Kidney (tissue), 13 donors: ENCODE measurements at regions not wholly inside any gene's neighbourhood (a gene's known extent, or its start where the extent isn't known, plus 50 kb on each side); places are given as distances from the start of the nearest gene placed in this dataset.

Experiments
- DNase-seq, 5 donors: peaks; one replicate each; pipeline ENCODE4 v3.0.0-alpha.2; 2013 to 2020
- FAIRE-seq: peaks from 2 replicates; lab custom pipeline; 2012; peaks lifted over from hg19 to GRCh38; lab: Jason Lieb, UNC
- H3K27ac ChIP-seq, 2 donors: one replicate each; pipeline ENCODE4 v1.7.0; 2013; ENCODE audit warnings: low read depth in 2 of 2, low read length in 2 of 2, inconsistent platforms in 1 of 2
- H3K27me3 ChIP-seq: one replicate; pipeline ENCODE4 v1.7.1; 2013; ENCODE audit warnings: low read length, inconsistent platforms; ENCODE audit not compliant: control insufficient read depth, insufficient read depth
- H3K36me3 ChIP-seq, 3 donors: one replicate each; pipeline versions ENCODE4 v1.7.0 to v1.7.1; 2013; ENCODE audit warnings: low read length in 3 of 3, control low read depth in 1 of 3, inconsistent platforms in 1 of 3; ENCODE audit not compliant: insufficient read depth in 3 of 3, control insufficient read depth in 2 of 3
- H3K4me1 ChIP-seq, 3 donors: one replicate each; pipeline versions ENCODE4 v1.7.0 to v1.7.1; 2013; ENCODE audit warnings: low read length in 3 of 3, inconsistent platforms in 1 of 3, low read depth in 1 of 3; ENCODE audit not compliant: control insufficient read depth in 2 of 3, insufficient read depth in 2 of 3
- H3K4me3 ChIP-seq, 3 donors: one replicate each; pipeline versions ENCODE4 v1.7.0 to v1.8.1; 2013; ENCODE audit warnings: low read length in 3 of 3, control low read depth in 1 of 3, inconsistent platforms in 1 of 3
- H3K9ac ChIP-seq, 3 donors: one replicate each; pipeline versions ENCODE4 v1.7.0 to v1.7.1; 2013; ENCODE audit warnings: low read length in 3 of 3, control low read depth in 1 of 3, inconsistent platforms in 1 of 3
- H3K9me3 ChIP-seq, 3 donors: one replicate each; pipeline versions ENCODE4 v1.7.0 to v1.7.1; 2013; ENCODE audit warnings: low read length in 3 of 3, control low read depth in 1 of 3, inconsistent platforms in 1 of 3; ENCODE audit not compliant: control insufficient read depth in 2 of 3, insufficient read depth in 1 of 3
- intact Hi-C: fragments of 100-400 bp; cut with DNase I; formaldehyde crosslinking; loops from one replicate; pipeline ENCODE4 v1.11.1; 2022
- TF ChIP-seq, protein P1 (sequence below): IDR thresholded peaks from 3 replicates; pipeline ENCODE4 v1.5.1; 2012; ENCODE audit warnings: mild to moderate bottlenecking, moderate library complexity, borderline replicate concordance; ENCODE audit not compliant: insufficient read depth; ENCODE audit errors: extremely low read depth
- donor health status: control.
- donor health status: control.
- donor health status: control.
- donor health status: control.
- donor health status: control.
- donor health status: DM: yes; HTN: yes; CAD: no.
- donor health status: Normal renal cell carcinoma (clear cell type).

DNA sequence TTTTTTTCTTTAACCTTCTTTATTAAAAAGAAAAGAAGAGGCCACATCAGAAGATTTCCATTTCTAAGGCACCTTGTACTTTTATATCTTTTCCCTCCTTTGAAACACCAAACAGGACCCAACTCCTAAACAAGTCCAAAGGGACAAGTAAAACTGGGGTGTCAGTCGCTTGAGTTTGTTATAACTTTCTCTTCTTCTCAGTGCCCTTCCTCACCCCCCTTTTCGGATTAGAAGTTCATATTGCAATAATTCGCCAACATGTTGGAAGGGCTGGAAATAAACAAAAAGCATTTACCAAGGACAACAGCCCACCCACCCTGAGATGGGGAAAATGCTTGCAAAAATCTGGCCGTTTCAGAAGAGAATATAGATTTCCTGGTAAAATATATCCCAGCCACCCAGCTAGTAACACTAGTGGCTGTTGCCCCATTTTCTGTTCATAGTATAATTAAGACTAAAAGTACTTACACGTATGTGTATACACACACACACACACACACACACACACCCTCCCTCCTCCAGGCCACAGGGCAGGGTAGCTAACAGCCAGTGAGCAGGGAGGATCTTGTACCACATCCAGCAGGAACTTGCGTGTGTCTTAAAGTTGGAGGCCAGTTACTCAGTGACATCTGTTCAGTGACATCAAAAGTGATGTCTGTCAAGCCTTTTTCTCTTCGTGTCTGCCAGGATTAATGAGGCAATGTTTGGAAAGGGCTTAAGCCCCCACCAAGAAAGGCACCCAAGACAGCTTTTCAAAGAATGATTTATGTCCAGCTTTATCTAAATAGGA is 149.1 kb upstream of the KLF4 start:
- Histone ChIP-seq H3K9me3 (no peaks in the 10 kb centered on the region), H3K4me1 (peaks cover 0 to 7% (median 6%) of the 10 kb centered on the region in 3 donors), H3K36me3 (no peaks in the 10 kb centered on the region), H3K27ac (peak overlapping the region; percentile 91 to 97), H3K9ac (peak overlapping the region in 2 of 3 donors; percentile 59 to 63), H3K27me3 (no peaks in the 10 kb centered on the region), H3K4me3 (peak overlapping the region in 2 of 3 donors; percentile 40 to 52)
- FAIRE-seq, result no peak
- TF ChIP-seq, protein P1, sequence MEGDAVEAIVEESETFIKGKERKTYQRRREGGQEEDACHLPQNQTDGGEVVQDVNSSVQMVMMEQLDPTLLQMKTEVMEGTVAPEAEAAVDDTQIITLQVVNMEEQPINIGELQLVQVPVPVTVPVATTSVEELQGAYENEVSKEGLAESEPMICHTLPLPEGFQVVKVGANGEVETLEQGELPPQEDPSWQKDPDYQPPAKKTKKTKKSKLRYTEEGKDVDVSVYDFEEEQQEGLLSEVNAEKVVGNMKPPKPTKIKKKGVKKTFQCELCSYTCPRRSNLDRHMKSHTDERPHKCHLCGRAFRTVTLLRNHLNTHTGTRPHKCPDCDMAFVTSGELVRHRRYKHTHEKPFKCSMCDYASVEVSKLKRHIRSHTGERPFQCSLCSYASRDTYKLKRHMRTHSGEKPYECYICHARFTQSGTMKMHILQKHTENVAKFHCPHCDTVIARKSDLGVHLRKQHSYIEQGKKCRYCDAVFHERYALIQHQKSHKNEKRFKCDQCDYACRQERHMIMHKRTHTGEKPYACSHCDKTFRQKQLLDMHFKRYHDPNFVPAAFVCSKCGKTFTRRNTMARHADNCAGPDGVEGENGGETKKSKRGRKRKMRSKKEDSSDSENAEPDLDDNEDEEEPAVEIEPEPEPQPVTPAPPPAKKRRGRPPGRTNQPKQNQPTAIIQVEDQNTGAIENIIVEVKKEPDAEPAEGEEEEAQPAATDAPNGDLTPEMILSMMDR, result no peak
- intact Hi-C loops, result no loop called here
- DNase-seq, result peak; percentile 49 to 80 (median 68)

DNA sequence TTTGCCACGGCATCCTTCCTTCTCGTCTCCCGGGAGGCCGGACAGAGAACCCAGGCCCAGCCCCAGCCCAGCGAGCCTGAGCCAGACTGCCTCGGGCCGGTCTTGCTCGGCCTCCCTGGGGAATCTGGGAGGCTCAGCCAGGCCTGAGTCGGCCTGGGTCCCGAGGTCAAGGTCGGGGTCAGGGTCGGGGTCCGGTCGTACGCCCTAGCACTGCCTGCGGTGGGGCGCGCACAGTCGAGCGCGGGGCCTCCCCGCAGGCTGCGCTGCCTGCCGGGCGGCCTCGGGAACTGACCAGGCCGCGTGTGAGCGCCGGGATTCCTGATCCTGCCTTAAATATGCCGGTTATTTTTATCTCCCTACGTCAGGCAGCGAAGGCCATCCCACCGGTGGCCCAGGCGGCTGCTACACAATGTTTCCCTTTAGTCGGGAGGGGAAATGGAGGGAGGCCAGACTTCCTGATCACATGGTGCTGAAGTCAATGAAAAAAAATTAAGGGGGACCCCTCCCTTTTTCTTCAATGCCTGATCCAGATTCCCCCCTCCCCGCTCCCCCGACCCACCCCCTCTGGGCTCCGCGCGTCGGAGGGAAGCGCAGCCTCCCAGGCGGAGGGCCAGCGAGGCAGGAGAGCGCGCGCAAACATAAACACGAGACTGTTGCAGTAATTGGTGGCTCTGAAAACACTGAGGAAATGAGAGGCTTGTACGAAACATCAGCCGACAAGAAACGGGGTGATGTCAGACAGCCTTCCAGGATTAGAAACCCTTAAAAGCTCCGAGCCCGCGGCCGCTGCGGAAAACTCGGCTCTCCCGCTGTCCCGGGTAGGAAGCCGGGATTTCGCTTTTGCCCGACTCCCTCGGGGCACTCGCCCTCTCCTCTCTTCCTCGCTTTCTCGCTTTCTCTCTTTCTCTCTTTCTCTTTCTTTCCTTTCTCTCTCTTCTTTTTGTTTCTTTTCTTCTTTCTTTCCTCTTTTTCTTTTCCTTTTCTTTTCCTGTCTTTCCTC is 148.2 kb upstream of the KLF4 start:
- H3K36me3 ChIP-seq, result no peaks in the 10 kb centered on the region
- DNase-seq (peak; percentile 85 to 97 (median 91)), FAIRE-seq (no peak)
- peak overlapping the region; percentile 37 to 66 (median 57) for H3K9ac ChIP-seq
- TF ChIP-seq, protein P1, result no peak
- intact Hi-C loops, result no loop called here
- peak overlapping the region; percentile 91 to 97 for H3K27ac ChIP-seq
- peaks cover 0 to 13% (median 8%) of the 10 kb centered on the region in 3 donors for H3K4me1 ChIP-seq
- no peaks in the 10 kb centered on the region for H3K9me3 ChIP-seq
- H3K4me3 ChIP-seq, result peak overlapping the region; percentile 51 to 73 (median 70)
- H3K27me3 ChIP-seq, result no peaks in the 10 kb centered on the region

DNA sequence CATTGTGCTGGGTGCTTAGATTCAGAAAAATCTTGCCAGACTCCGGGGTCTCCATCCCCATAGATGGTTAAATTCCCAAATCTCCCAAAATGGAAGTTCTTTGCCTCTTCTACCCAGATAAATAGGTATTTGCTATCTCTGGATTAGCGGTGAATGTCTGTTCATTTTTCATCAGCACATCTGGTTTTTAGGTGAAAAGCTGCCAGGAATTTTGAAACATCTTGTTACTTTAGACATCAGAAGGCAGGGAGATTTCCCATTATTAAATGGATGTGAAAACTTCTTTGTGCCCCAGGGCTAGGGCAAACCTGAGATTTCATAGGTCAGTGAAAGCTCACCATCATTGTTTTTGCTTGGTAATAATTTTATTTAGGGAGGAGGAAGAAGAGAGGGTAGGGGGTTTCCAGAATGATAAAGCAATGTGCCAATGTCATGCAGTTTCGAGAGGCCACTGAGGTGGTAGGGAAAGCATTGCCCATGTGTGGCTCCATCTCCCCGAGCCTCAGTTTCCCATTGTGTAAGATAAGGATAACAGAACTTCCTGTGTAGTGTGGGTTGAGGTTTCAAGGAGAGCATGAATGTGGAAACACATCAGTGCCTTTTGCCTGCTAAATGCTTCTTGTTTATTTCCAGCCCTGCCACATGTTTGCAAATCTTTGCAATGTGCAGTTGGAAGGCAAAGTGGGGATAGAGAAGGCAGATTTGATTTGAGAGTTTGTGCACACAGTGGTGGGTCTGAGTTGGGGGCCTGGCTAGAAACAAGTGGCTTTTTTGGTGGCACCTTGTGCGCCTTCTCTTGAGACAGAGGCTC is 147.2 kb upstream of the KLF4 start:
- Histone ChIP-seq H3K9me3 (no peaks in the 10 kb centered on the region), H3K4me3 (peak overlapping the region in 1 of 3 donors; percentile 70), H3K4me1 (peaks cover 3 to 14% (median 10%) of the 10 kb centered on the region in 3 donors), H3K27ac (peak overlapping the region; percentile 91 to 97), H3K9ac (peak overlapping the region in 1 of 3 donors; percentile 66), H3K27me3 (no peaks in the 10 kb centered on the region), H3K36me3 (no peaks in the 10 kb centered on the region)
- intact Hi-C loops, result no loop called here
- peak in 1 of 5 donors; percentile 16 for DNase-seq
- TF ChIP-seq, protein P1, result no peak
- FAIRE-seq, result no peak
